PC-9 (cell line): ENCODE measurements at regions not wholly inside any gene's neighbourhood (a gene's known extent, or its start where the extent isn't known, plus 50 kb on each side); places are given as distances from the start of the nearest gene placed in this dataset.

Source experiments
- BruUV-seq: library from RNA; stranded (reverse); fragments of 400-500 nt; replicated peaks from 2 replicates; lab custom pipeline; 2021; lab: Mats Ljungman, UMichigan
- CTCF ChIA-PET: fragments of 300-600 bp; sonication (Branson Sonifier 250); formaldehyde crosslinking; loops from one replicate; lab custom pipeline; 2022; ENCODE audit warnings: antibody characterized with exemption; lab: Charles Lee
- POLR2A ChIA-PET: fragments of 300-600 bp; sonication (Branson Sonifier 250); formaldehyde crosslinking; loops from one replicate; lab custom pipeline; 2022; ENCODE audit warnings: antibody characterized with exemption; ENCODE audit not compliant: unreplicated experiment; lab: Charles Lee
- DNase-seq, 2 experiments: peaks; one replicate each; pipeline versions ENCODE4 v3.0.0 to v3.0.0-alpha.2; 2015 to 2022; ENCODE audit warnings: mixed read lengths in 1 of 2
- H2AFZ ChIP-seq: fragments of 200-600 bp; sonication (generic); 2 replicates; pipeline ENCODE4 v1.8.1; 2017; ENCODE audit warnings: antibody characterized with exemption
- H3F3A ChIP-seq: fragments of 200-600 bp; sonication (generic); 2 replicates; pipeline ENCODE4 v1.8.1; 2017; ENCODE audit warnings: antibody characterized with exemption, mild to moderate bottlenecking, low read depth; ENCODE audit not compliant: insufficient read depth
- H3K27ac ChIP-seq: fragments of 200-600 bp; sonication (generic); 2 replicates; pipeline ENCODE4 v1.6.1; 2016; ENCODE audit warnings: mixed run types
- H3K27me3 ChIP-seq: fragments of 200-600 bp; sonication (generic); 2 replicates; pipeline ENCODE4 v1.6.1; 2016; ENCODE audit warnings: low read depth, mixed run types; ENCODE audit not compliant: insufficient read depth
- H3K36me3 ChIP-seq: fragments of 200-600 bp; sonication (generic); 2 replicates; pipeline ENCODE4 v1.6.1; 2016; ENCODE audit warnings: low read depth, mixed run types
- H3K4me1 ChIP-seq: fragments of 200-600 bp; sonication (generic); replicated peaks from 2 replicates; pipeline ENCODE4 v1.6.1; 2016; ENCODE audit warnings: mixed run types; ENCODE audit not compliant: insufficient read depth
- H3K4me2 ChIP-seq: fragments of 200-600 bp; sonication (generic); 2 replicates; pipeline ENCODE4 v1.6.1; 2017; ENCODE audit warnings: mixed run types
- H3K4me3 ChIP-seq: fragments of 200-600 bp; sonication (generic); 2 replicates; pipeline ENCODE4 v1.6.1; 2016; ENCODE audit warnings: mixed run types
- H3K79me2 ChIP-seq: fragments of 200-600 bp; sonication (generic); 2 replicates; pipeline ENCODE4 v1.6.1; 2017; ENCODE audit warnings: low read depth, mixed run types
- H3K9me2 ChIP-seq: fragments of 200-600 bp; sonication (generic); 2 replicates; pipeline ENCODE4 v1.8.1; 2017; ENCODE audit warnings: mild to moderate bottlenecking; ENCODE audit not compliant: insufficient read depth
- H3K9me3 ChIP-seq: fragments of 200-600 bp; sonication (generic); 2 replicates; pipeline ENCODE4 v1.8.1; 2016; ENCODE audit warnings: low read depth; ENCODE audit not compliant: insufficient read depth
- H4K20me1 ChIP-seq: fragments of 200-600 bp; sonication (generic); 2 replicates; pipeline ENCODE4 v1.8.1; 2017; ENCODE audit not compliant: insufficient read depth
- CTCF ChIP-seq: fragments of 200-600 bp; sonication (generic); conservative IDR thresholded peaks from 2 replicates; pipeline ENCODE4 v1.6.1; 2017; ENCODE audit warnings: mixed run types, antibody characterized with exemption, mild to moderate bottlenecking, moderate library complexity
- EZH2 ChIP-seq: fragments of 200-600 bp; sonication (generic); IDR thresholded peaks from 2 replicates; pipeline ENCODE4 v1.8.0; 2017; ENCODE audit warnings: antibody characterized with exemption, low read depth
- intact Hi-C: fragments of 100-400 bp; cut with micrococcal nuclease; formaldehyde crosslinking; loops from one replicate; pipeline ENCODE4 v1.10.0; 2022; ENCODE audit not compliant: unreplicated experiment

- BruUV-seq = no TSS peak
- no peak for TF ChIP-seq EZH2
- no peak for TF ChIP-seq CTCF
- intact Hi-C loops = no loop called here
- H3K9me3 ChIP-seq = no peaks in the 10 kb centered on the region
- no peak for DNase-seq
- no peaks in the 10 kb centered on the region for H3K4me1 ChIP-seq
- no peak overlapping the region for H3K4me2 ChIP-seq
- ChIA-PET POLR2A (no interaction called here), CTCF (no interaction called here)
- H3K9me2 ChIP-seq = no peaks in the 10 kb centered on the region
- H3K79me2 ChIP-seq = no peaks in the 10 kb centered on the region
- no peak overlapping the region for H3K27ac ChIP-seq
- H2AFZ ChIP-seq = no peak overlapping the region
- no peaks in the 10 kb centered on the region for H3K36me3 ChIP-seq
- no peaks in the 10 kb centered on the region for H3F3A ChIP-seq
- peaks cover 86% of the 10 kb centered on the region for H3K27me3 ChIP-seq
- no peak overlapping the region for H3K4me3 ChIP-seq
- no peaks in the 10 kb centered on the region for H4K20me1 ChIP-seq
Measured at GRCh38 chr9:135365013-135365768, 114.4 kb upstream of the PPP1R26 start.

- H4K20me1 ChIP-seq = no peaks in the 10 kb centered on the region
- H3F3A ChIP-seq = no peaks in the 10 kb centered on the region
- H3K4me1 ChIP-seq = no peaks in the 10 kb centered on the region
- ChIA-PET CTCF (no interaction called here), POLR2A (no interaction called here)
- no peaks in the 10 kb centered on the region for H3K79me2 ChIP-seq
- intact Hi-C loops = no loop called here
- no peaks in the 10 kb centered on the region for H3K9me2 ChIP-seq
- no peaks in the 10 kb centered on the region for H3K36me3 ChIP-seq
- no peak overlapping the region for H3K4me2 ChIP-seq
- no peak for TF ChIP-seq EZH2
- no peak for TF ChIP-seq CTCF
- BruUV-seq = no TSS peak
- no peak overlapping the region for H2AFZ ChIP-seq
- peaks cover 86% of the 10 kb centered on the region for H3K27me3 ChIP-seq
- H3K9me3 ChIP-seq = no peaks in the 10 kb centered on the region
- no peak for DNase-seq
- no peak overlapping the region for H3K27ac ChIP-seq
- H3K4me3 ChIP-seq = no peak overlapping the region
Measured at GRCh38 chr9:135366104-135366503, 113.5 kb upstream of the PPP1R26 start.

- Histone ChIP-seq H3F3A (no peaks in the 10 kb centered on the region), H3K4me3 (no peak overlapping the region), H3K9me2 (no peaks in the 10 kb centered on the region), H3K4me1 (no peaks in the 10 kb centered on the region), H4K20me1 (no peaks in the 10 kb centered on the region), H2AFZ (no peak overlapping the region), H3K79me2 (no peaks in the 10 kb centered on the region), H3K27me3 (peaks cover 95% of the 10 kb centered on the region), H3K4me2 (no peak overlapping the region), H3K27ac (no peak overlapping the region), H3K36me3 (no peaks in the 10 kb centered on the region), H3K9me3 (no peaks in the 10 kb centered on the region)
- intact Hi-C loops = no loop called here
- no TSS peak for BruUV-seq
- TF ChIP-seq CTCF (no peak), EZH2 (no peak)
- CTCF ChIA-PET = interaction anchor here (0.5 to 0.6 kb wide), 2 partner anchors 20 to 1205 kb away, joined by 3 read pairs; partner anchors contain the start of gene RNU6ATAC
- no peak for DNase-seq
- POLR2A ChIA-PET = no interaction called here
Measured at GRCh38 chr9:135369412-135369990, 110.1 kb upstream of the PPP1R26 start.
